Panc1 (cell line): ENCODE measurements at regions not wholly inside any gene's neighbourhood (a gene's known extent, or its start where the extent isn't known, plus 50 kb on each side); places are given as distances from the start of the nearest gene placed in this dataset.
A peak's percentile ranks its signal among the peaks of the same experiment; 100 is the strongest.

Experiments used
- ATAC-seq: fragments of 200-7000 bp; cut with Tn5 transposase; 2 replicates; pipeline ENCODE4 v1.9.1; 2020; ENCODE audit warnings: mild to moderate bottlenecking, moderate library complexity
- BruUV-seq: library from RNA; stranded (reverse); fragments of 400-500 nt; replicated peaks from 2 replicates; lab custom pipeline; 2021; lab: Mats Ljungman, UMichigan
- CTCF ChIA-PET: fragments of 300-600 bp; sonication (Branson Sonifier 250); formaldehyde crosslinking; loops from one replicate; lab custom pipeline; 2022; ENCODE audit warnings: antibody characterized with exemption; lab: Charles Lee
- POLR2A ChIA-PET: fragments of 300-600 bp; sonication (Branson Sonifier 250); formaldehyde crosslinking; loops from one replicate; lab custom pipeline; 2022; ENCODE audit warnings: antibody characterized with exemption; lab: Charles Lee
- DNase-seq: peaks from one replicate; pipeline ENCODE4 v3.0.0-alpha.2; 2010; ENCODE audit warnings: low read depth, low spot score
- H3K27ac ChIP-seq: 2 replicates; pipeline ENCODE4 v1.5.1; 2011; ENCODE audit warnings: mild to moderate bottlenecking, low read length, inconsistent platforms
- H3K27me3 ChIP-seq: fragments of 200-500 bp; sonication (Bioruptor generic); 2 replicates; pipeline ENCODE4 v1.6.0; 2014; ENCODE audit warnings: low read length, inconsistent platforms; ENCODE audit not compliant: control insufficient read depth, insufficient read depth
- H3K36me3 ChIP-seq: fragments of 200-500 bp; sonication (Bioruptor generic); 2 replicates; pipeline ENCODE4 v1.5.1; 2014; ENCODE audit warnings: inconsistent platforms, mild to moderate bottlenecking, low read length, moderate library complexity; ENCODE audit not compliant: control insufficient read depth, insufficient read depth
- H3K4me1 ChIP-seq: 2 replicates; pipeline ENCODE4 v1.5.1; 2011; ENCODE audit warnings: inconsistent platforms, mild to moderate bottlenecking, low read length, moderate library complexity; ENCODE audit not compliant: control insufficient read depth, insufficient read depth
- H3K4me3 ChIP-seq, 2 experiments: 2 replicates each; pipeline ENCODE4 v1.5.1; 2011 to 2012; ENCODE audit warnings: low read depth in 2 of 2, low read length in 2 of 2, mild to moderate bottlenecking in 2 of 2, inconsistent platforms in 1 of 2, moderate library complexity in 1 of 2
- H3K9me3 ChIP-seq: fragments of 200-500 bp; sonication (Bioruptor generic); 2 replicates; pipeline ENCODE4 v1.5.1; 2014; ENCODE audit warnings: low read depth, mild to moderate bottlenecking, inconsistent platforms, low read length, moderate library complexity; ENCODE audit not compliant: control insufficient read depth, insufficient read depth
- CTCF ChIP-seq: fragments of 450-650 bp; IDR thresholded peaks from 2 replicates; pipeline ENCODE4 v1.5.1; 2017; ENCODE audit warnings: mild to moderate bottlenecking
- POLR2AphosphoS5 ChIP-seq: IDR thresholded peaks from 2 replicates; pipeline ENCODE4 v1.6.1; 2012; ENCODE audit warnings: mild to moderate bottlenecking, low read depth, low read length, moderate library complexity
- REST ChIP-seq, 2 experiments: IDR thresholded peaks; 2 replicates each; pipeline ENCODE4 v1.6.1; 2011 to 2012; ENCODE audit warnings: low read depth in 2 of 2, control low read depth in 1 of 2, low read length in 1 of 2, mild to moderate bottlenecking in 1 of 2, moderate library complexity in 1 of 2; ENCODE audit not compliant: insufficient read depth in 1 of 2
- SIN3A ChIP-seq: IDR thresholded peaks from 2 replicates; pipeline ENCODE4 v1.6.1; 2012; ENCODE audit warnings: low read depth, mild to moderate bottlenecking, low read length, moderate library complexity, borderline replicate concordance; ENCODE audit not compliant: insufficient read depth
- TCF7L2 ChIP-seq: IDR thresholded peaks from 2 replicates; pipeline ENCODE4 v1.6.1; 2011; ENCODE audit warnings: mild to moderate bottlenecking, low read depth, low read length, inconsistent platforms
- in situ Hi-C: cut with HindIII; loops from 2 replicates; pipeline ENCODE4 v1.10.0; 2016; ENCODE audit warnings: low sequenced_read_pairs, low pct_unique_long_range_greater_than_20kb
- intact Hi-C: fragments of 100-400 bp; cut with micrococcal nuclease; formaldehyde crosslinking; loops from one replicate; pipeline ENCODE4 v1.10.0; 2022; ENCODE audit not compliant: unreplicated experiment

DNA sequence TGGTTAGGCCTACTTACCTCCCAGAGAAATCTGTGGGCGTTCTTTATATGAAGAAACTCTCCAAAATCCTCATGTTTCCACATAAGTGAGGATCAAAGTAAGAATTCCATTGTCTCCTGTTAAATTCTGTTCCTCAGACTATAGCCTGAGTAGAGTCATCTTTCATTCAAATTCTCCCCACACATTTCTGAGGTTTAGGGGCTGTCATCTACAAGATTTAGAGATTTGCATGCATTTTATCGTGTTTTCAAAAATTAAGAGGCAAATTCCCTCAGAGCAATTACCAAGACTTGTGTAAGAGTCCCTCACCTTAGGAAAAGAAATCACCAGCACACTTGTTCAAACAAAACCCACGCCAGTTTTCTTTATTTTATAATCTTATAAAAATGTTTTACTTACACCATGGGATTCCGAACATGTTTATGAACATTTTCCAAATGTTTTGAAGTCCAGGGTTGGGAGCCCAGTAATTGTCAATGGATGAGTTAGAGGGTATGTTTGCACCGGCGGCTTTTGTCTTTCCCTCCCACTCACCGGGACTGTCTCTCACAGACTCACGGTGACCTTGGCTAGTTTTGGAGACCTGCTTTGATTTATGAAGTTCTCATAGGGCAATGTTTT lies 367.6 kb downstream of the ENC1 start:
- intact Hi-C loops (no loop called here), in situ Hi-C loops (no loop called here)
- Histone ChIP-seq H3K9me3 (no peaks in the 10 kb centered on the region), H3K27me3 (no peaks in the 10 kb centered on the region; the same call in 1 of the 2 replicates), H3K27ac (no peak overlapping the region), H3K4me1 (no peaks in the 10 kb centered on the region), H3K4me3 (no peak overlapping the region), H3K36me3 (no peaks in the 10 kb centered on the region)
- ATAC-seq (no peak), DNase-seq (no peak)
- ChIA-PET CTCF (no interaction called here), POLR2A (no interaction called here)
- no TSS peak for BruUV-seq
- no peak for TF ChIP-seq CTCF
- no peak for TF ChIP-seq TCF7L2
- TF ChIP-seq REST (IDR thresholded peaks at IDR 0.05; ENCODE audit: insufficient read depth in 1 of 2, low read depth in 2 of 2, low read length in 1 of 2) = no peak
- TF ChIP-seq POLR2AphosphoS5 = no peak
- no peak for TF ChIP-seq SIN3A

- no TSS peak for BruUV-seq
- intact Hi-C loops = no loop called here
- POLR2A ChIA-PET = no interaction called here
Observed at GRCh38 chr5:74272024-74272775, 368.3 kb downstream of the ENC1 start.

More at GRCh38 chr5:74272024-74272775, 368.3 kb downstream of the ENC1 start:
- no peak overlapping the region for H3K4me3 ChIP-seq
- H3K27ac ChIP-seq = peak overlapping the region; percentile 11; the same call in 1 of the 2 replicates
- in situ Hi-C loops = no loop called here
- no peaks in the 10 kb centered on the region for H3K4me1 ChIP-seq
- CTCF ChIA-PET = no interaction called here
- no peaks in the 10 kb centered on the region for H3K27me3 ChIP-seq
- DNase-seq (no peak), ATAC-seq (no peak)
- H3K9me3 ChIP-seq = no peaks in the 10 kb centered on the region
- TF ChIP-seq CTCF (no peak), SIN3A (no peak)
- H3K36me3 ChIP-seq = no peaks in the 10 kb centered on the region
